HEK293 (cell line): ENCODE measurements at regions not wholly inside any gene's neighbourhood (a gene's known extent, or its start where the extent isn't known, plus 50 kb on each side); places are given as distances from the start of the nearest gene placed in this dataset.

Experiments used
- CTCF ChIA-PET: fragments of 350-600 bp; formaldehyde crosslinking; extraction: SDS; loops from one replicate; lab custom pipeline; 2021; ENCODE audit warnings: antibody characterized with exemption; lab: Yijun Ruan, JAX
- POLR2A ChIA-PET: fragments of 300-600 bp; formaldehyde crosslinking; extraction: SDS; loops from one replicate; lab custom pipeline; 2020; ENCODE audit warnings: antibody characterized with exemption, inconsistent platforms; lab: Yijun Ruan, JAX
- H3K27ac ChIP-seq: fragments of 200-500 bp; sonication (Bioruptor generic); 2 replicates; pipeline ENCODE4 v1.5.1; 2014; ENCODE audit warnings: low read depth, low read length, control low read depth, inconsistent platforms; ENCODE audit errors: extremely low read depth
- H3K36me3 ChIP-seq, 2 experiments: fragments of 200-500 bp in 1 of 2; sonication (Bioruptor generic) in 1 of 2; 1 replicate in 1 of 2; 2 replicates in 1 of 2; pipeline ENCODE4 v1.5.1; 2014 to 2017; ENCODE audit warnings: inconsistent platforms in 2 of 2, low read length in 2 of 2; ENCODE audit not compliant: control insufficient read depth in 2 of 2, insufficient read depth in 1 of 2
- H3K4me1 ChIP-seq: fragments of 200-500 bp; sonication (Bioruptor generic); 2 replicates; pipeline ENCODE4 v1.5.1; 2014; ENCODE audit warnings: mild to moderate bottlenecking, low read length, inconsistent platforms; ENCODE audit not compliant: control insufficient read depth, insufficient read depth
- H3K4me3 ChIP-seq: 2 replicates; pipeline ENCODE4 v1.5.1; 2011; ENCODE audit warnings: low read depth, mild to moderate bottlenecking, control low read depth, low read length, moderate library complexity
- H3K9me3 ChIP-seq: fragments of 200-500 bp; sonication (Bioruptor generic); 2 replicates; pipeline ENCODE4 v1.5.1; 2014; ENCODE audit warnings: low read depth, low read length, inconsistent platforms; ENCODE audit not compliant: control insufficient read depth, insufficient read depth
- BCL6B ChIP-seq: fragments of 450-650 bp; formaldehyde crosslinking; IDR thresholded peaks from 2 replicates; pipeline ENCODE4 v1.5.1; 2017; ENCODE audit warnings: missing biosample characterization, missing genetic modification characterization
- KLF16 ChIP-seq: fragments of 450-650 bp; formaldehyde crosslinking; IDR thresholded peaks from 2 replicates; pipeline ENCODE4 v1.5.1; 2017; ENCODE audit warnings: missing biosample characterization, missing genetic modification characterization
- MZF1 ChIP-seq: fragments of 450-650 bp; formaldehyde crosslinking; IDR thresholded peaks from 2 replicates; pipeline ENCODE4 v1.5.1; 2017; ENCODE audit warnings: missing biosample characterization, missing genetic modification characterization, borderline replicate concordance
- PATZ1 ChIP-seq: fragments of 450-650 bp; formaldehyde crosslinking; IDR thresholded peaks from 2 replicates; pipeline ENCODE4 v1.5.1; 2016; ENCODE audit warnings: missing biosample characterization, missing genetic modification characterization
- PRDM1 ChIP-seq: fragments of 450-650 bp; formaldehyde crosslinking; IDR thresholded peaks from 2 replicates; pipeline ENCODE4; 2016; ENCODE audit warnings: missing biosample characterization, missing genetic modification characterization
- REPIN1 ChIP-seq: fragments of 450-650 bp; formaldehyde crosslinking; IDR thresholded peaks from 2 replicates; pipeline ENCODE4 v1.5.1; 2017; ENCODE audit warnings: missing biosample characterization, missing genetic modification characterization, low read depth
- ZFHX2 ChIP-seq: fragments of 450-650 bp; formaldehyde crosslinking; conservative IDR thresholded peaks from 2 replicates; pipeline ENCODE4 v1.5.1; 2016; ENCODE audit warnings: missing biosample characterization, missing genetic modification characterization
- ZNF16 ChIP-seq: fragments of 450-650 bp; formaldehyde crosslinking; IDR thresholded peaks from 2 replicates; pipeline ENCODE4 v1.5.1; 2016; ENCODE audit warnings: low read depth, missing biosample characterization, missing genetic modification characterization
- ZNF2 ChIP-seq: fragments of 450-650 bp; formaldehyde crosslinking; IDR thresholded peaks from 2 replicates; pipeline ENCODE4 v1.5.1; 2016; ENCODE audit warnings: missing biosample characterization, missing genetic modification characterization
- ZNF214 ChIP-seq: fragments of 450-650 bp; formaldehyde crosslinking; IDR thresholded peaks from 2 replicates; pipeline ENCODE4 v1.5.1; 2017; ENCODE audit warnings: missing biosample characterization, mild to moderate bottlenecking, missing genetic modification characterization, borderline replicate concordance
- ZNF23 ChIP-seq: fragments of 450-650 bp; formaldehyde crosslinking; IDR thresholded peaks from 2 replicates; pipeline ENCODE4 v1.5.1; 2016; ENCODE audit warnings: missing biosample characterization, missing genetic modification characterization, borderline replicate concordance
- ZNF280D ChIP-seq: fragments of 450-650 bp; formaldehyde crosslinking; IDR thresholded peaks from 2 replicates; pipeline ENCODE4 v1.5.1; 2016; ENCODE audit warnings: missing biosample characterization, missing genetic modification characterization
- ZNF433 ChIP-seq: fragments of 450-650 bp; formaldehyde crosslinking; IDR thresholded peaks from 2 replicates; pipeline ENCODE4 v1.5.1; 2016; ENCODE audit warnings: missing biosample characterization, missing genetic modification characterization, low read depth
- ZNF473 ChIP-seq: fragments of 450-650 bp; formaldehyde crosslinking; IDR thresholded peaks from 2 replicates; pipeline ENCODE4 v1.5.1; 2017; ENCODE audit warnings: missing biosample characterization, missing genetic modification characterization
- ZNF501 ChIP-seq: fragments of 450-650 bp; formaldehyde crosslinking; IDR thresholded peaks from 2 replicates; pipeline ENCODE4 v1.5.1; 2016; ENCODE audit warnings: missing biosample characterization, missing genetic modification characterization
- ZNF513 ChIP-seq: fragments of 450-650 bp; IDR thresholded peaks from 2 replicates; pipeline ENCODE4 v1.5.1; 2018; ENCODE audit warnings: missing biosample characterization, missing genetic modification characterization
- ZNF530 ChIP-seq: fragments of 450-650 bp; formaldehyde crosslinking; IDR thresholded peaks from 2 replicates; pipeline ENCODE4 v1.5.1; 2016; ENCODE audit warnings: low read depth, missing biosample characterization, missing genetic modification characterization
- ZNF549 ChIP-seq: fragments of 450-650 bp; IDR thresholded peaks from 2 replicates; pipeline ENCODE4 v1.5.1; 2018; ENCODE audit warnings: missing biosample characterization, missing genetic modification characterization, mild to moderate bottlenecking, inconsistent platforms, moderate library complexity
- ZNF621 ChIP-seq: fragments of 450-650 bp; formaldehyde crosslinking; IDR thresholded peaks from 2 replicates; pipeline ENCODE4 v1.5.1; 2017; ENCODE audit warnings: missing biosample characterization, missing genetic modification characterization
- ZNF626 ChIP-seq: fragments of 450-650 bp; sonication (Bioruptor Pico); formaldehyde crosslinking; IDR thresholded peaks from 2 replicates; pipeline ENCODE4 v1.5.1; 2018; ENCODE audit warnings: missing biosample characterization, missing genetic modification characterization, inconsistent platforms
- ZNF664 ChIP-seq: fragments of 450-650 bp; formaldehyde crosslinking; IDR thresholded peaks from 2 replicates; pipeline ENCODE4 v1.5.1; 2016; ENCODE audit warnings: missing biosample characterization, missing genetic modification characterization
- ZNF747 ChIP-seq: fragments of 450-650 bp; formaldehyde crosslinking; IDR thresholded peaks from 2 replicates; pipeline ENCODE4 v1.5.1; 2016; ENCODE audit warnings: missing biosample characterization, missing genetic modification characterization
- TF ChIP-seq, protein P1 (sequence below): fragments of 450-650 bp; IDR thresholded peaks from 2 replicates; pipeline ENCODE4 v1.5.1; 2018; ENCODE audit warnings: missing biosample characterization, mild to moderate bottlenecking, missing genetic modification characterization
- TF ChIP-seq, protein P2 (sequence below): IDR thresholded peaks from 2 replicates; pipeline ENCODE4 v1.6.1; 2011; ENCODE audit warnings: mild to moderate bottlenecking, low read depth, low read length, borderline replicate concordance

DNA sequence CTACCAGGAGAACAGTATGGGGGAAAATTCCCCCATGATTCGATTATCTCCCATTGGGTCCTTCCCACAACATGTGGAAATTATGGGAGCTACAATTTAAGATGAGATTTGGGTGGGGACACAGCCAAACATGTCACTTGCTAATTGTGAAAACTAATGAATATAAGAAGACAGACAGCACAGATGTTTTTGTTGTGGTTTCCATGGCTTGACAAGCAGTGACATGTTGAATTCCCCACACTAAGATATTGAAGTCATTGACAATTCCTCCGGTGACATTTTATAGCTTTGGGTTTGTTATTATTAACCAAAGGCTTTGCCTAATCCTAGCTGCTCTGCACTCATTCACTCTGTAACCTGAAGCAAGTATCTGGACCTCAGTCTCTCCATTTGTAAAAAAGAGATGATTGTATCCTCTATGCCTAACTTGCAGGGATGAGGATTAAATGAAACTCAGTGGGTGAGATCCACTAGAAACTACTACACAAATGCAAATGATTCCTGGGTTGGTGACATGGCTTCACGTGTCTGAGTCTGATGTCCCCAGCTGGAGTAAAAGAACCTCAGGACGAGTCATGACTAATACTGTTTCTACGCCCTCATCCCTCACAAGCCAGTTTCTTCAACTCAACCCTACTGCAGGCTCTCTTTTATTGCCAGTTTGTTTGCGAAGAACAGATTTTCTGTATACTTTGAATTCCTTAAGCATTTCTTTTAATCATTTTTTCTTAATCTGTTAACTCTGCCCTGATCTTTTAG is 71.6 kb downstream of the ASCL1 start (continued):
- TF ChIP-seq ZNF280D (tag by site-specific recombination) (no peak), ZNF23 (tag by site-specific recombination) (no peak), ZFHX2 (no peak), ZNF621 (tag by site-specific recombination) (no peak), BCL6B (tag by site-specific recombination) (no peak), ZNF549 (tag by site-specific recombination) (no peak), PRDM1 (no peak)

DNA sequence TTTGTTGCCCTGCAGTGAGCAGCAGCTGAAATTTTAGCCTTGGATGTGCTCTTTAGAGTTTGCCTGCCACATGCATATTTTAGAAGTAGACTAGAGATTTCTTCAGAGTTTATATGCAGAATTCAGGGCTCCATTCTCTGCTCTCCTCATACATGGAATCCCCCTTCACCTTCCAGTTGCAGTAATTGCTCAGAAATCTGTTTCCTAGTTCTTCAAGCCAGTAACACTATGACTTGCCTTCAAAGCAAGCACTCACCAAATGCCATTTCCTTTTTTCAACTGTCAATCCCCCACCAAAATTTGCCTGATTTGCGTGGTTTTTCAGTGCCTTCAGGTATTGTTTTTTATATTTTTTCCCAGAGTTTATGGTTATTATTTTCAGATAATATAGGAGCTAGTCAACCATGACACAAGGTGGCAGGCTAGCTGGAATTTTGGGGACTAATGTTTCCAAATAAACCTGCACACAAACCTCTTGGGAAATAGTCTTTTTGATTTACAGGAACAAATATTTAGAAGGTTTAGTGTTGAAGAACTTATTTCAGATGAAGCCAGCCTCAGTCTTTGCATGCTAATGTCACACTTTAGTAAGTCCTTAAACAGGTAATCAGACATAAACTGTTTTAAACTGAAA is 79.2 kb downstream of the ASCL1 start:
- no peak overlapping the region for H3K4me3 ChIP-seq
- H3K27ac ChIP-seq = no peak overlapping the region
- no peaks in the 10 kb centered on the region for H3K9me3 ChIP-seq
- ChIA-PET POLR2A (no interaction called here), CTCF (interaction anchor here (0.7 kb wide), 1 partner anchor 395 kb away, joined by 4 read pairs; no protein-coding TSS in a partner anchor)
- no peaks in the 10 kb centered on the region for H3K36me3 ChIP-seq
- no peaks in the 10 kb centered on the region for H3K4me1 ChIP-seq
- TF ChIP-seq KLF16 (tag by site-specific recombination) (no peak), ZNF664 (tag by site-specific recombination) (no peak), PATZ1 (tag by site-specific recombination) (no peak), ZNF530 (no peak), ZNF2 (no peak), ZNF214 (no peak), REPIN1 (tag by site-specific recombination) (no peak), ZNF501 (tag by site-specific recombination) (no peak), ZNF473 (tag by site-specific recombination) (no peak), ZNF433 (tag by site-specific recombination) (no peak), ZNF16 (tag by site-specific recombination) (no peak), ZNF747 (tag by site-specific recombination) (no peak), ZNF513 (tag by site-specific recombination) (no peak), ZNF626 (tag by site-specific recombination) (no peak), MZF1 (no peak)
- TF ChIP-seq, protein P1, sequence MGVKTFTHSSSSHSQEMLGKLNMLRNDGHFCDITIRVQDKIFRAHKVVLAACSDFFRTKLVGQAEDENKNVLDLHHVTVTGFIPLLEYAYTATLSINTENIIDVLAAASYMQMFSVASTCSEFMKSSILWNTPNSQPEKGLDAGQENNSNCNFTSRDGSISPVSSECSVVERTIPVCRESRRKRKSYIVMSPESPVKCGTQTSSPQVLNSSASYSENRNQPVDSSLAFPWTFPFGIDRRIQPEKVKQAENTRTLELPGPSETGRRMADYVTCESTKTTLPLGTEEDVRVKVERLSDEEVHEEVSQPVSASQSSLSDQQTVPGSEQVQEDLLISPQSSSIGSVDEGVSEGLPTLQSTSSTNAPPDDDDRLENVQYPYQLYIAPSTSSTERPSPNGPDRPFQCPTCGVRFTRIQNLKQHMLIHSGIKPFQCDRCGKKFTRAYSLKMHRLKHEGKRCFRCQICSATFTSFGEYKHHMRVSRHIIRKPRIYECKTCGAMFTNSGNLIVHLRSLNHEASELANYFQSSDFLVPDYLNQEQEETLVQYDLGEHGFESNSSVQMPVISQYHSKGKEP (tag by site-specific recombination) = no peak
- TF ChIP-seq, protein P2, sequence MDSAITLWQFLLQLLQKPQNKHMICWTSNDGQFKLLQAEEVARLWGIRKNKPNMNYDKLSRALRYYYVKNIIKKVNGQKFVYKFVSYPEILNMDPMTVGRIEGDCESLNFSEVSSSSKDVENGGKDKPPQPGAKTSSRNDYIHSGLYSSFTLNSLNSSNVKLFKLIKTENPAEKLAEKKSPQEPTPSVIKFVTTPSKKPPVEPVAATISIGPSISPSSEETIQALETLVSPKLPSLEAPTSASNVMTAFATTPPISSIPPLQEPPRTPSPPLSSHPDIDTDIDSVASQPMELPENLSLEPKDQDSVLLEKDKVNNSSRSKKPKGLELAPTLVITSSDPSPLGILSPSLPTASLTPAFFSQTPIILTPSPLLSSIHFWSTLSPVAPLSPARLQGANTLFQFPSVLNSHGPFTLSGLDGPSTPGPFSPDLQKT = no peak
